Activated naive CD8-positive, alpha-beta T cell treated with anti-CD3 and anti-CD28 coated beads, Interleukin-2, amount 50 U/mL, for 16 hours (primary cell): ENCODE measurements at regions not wholly inside any gene's neighbourhood (a gene's known extent, or its start where the extent isn't known, plus 50 kb on each side); places are given as distances from the start of the nearest gene placed in this dataset.

ENCODE experiments used
- DNase-seq: peaks from one replicate; pipeline ENCODE4 v3.0.0-alpha.2; 2020; ENCODE audit warnings: low read depth, low spot score

DNA sequence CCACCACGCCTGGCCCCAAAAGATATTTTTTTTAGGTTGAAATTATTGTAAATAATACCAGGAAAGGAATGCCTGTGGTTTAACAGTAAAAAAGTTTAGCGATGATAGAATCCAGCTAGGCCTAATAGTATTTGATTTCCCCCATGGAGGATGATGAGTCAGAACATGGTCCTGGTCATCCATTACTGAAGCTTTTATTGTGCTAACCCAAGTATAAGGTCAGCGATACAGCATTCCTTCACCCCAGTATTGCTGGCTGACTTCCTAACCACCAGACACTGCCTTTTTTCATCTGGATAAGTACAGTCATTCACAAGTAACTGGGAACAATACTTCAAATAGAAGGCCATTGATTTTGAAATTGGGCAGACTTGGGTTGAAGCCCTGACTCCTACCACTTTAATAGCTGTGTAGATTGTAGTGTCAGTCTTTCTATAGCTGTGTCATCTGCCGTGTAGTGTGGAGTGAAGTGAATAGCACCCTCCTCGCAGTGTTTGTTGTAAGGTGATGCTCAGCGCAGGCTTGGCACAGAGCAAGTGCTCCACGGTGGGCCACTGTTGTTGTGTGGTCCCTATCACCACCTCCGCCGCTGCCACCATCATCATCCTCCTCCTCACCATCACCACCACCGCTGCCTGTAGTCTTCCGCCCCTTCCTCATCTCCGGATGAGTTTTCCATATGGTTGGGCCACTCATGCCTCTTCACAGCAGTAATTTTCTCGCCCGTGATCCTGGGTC, 436.0 kb upstream of the TPM1 start:
- DNase-seq, result no peak

DNA sequence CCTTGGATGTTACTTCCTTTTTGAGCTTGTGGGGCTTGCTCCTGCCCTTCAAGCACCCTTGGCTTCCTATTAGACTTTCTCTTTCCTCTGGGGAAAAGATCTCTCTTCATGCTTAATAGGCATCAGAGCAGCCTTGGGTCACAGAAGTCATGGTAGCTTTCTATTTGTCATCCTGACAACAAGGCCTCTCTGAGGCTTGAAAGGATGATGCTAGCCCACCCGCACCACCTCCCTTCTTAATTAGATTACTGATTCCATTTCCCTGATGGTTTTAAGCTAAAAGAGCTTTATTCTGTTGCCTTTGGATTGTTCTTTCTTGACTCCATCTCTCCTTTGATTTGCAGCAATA, 435.5 kb upstream of the TPM1 start:
- no peak for DNase-seq

DNA sequence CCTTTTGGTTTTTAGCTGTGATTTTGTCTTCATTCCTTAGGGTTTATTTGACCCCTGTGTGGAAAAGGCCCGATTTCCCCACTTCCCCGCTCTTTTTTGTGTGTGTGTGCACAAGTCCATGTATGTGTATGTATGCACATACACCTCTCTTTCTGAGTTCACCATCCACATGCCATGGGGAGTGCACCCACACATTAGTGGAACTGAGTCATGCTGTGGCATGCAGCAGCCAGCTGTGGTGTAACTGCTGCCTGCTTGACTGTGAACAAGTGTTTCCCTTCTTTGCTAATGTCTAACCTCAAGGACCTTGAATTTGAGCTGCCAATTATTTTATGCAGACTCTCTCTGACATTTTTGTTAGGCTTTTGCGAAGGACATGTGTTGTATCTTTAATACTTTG, 434.9 kb upstream of the TPM1 start:
- no peak for DNase-seq

DNA sequence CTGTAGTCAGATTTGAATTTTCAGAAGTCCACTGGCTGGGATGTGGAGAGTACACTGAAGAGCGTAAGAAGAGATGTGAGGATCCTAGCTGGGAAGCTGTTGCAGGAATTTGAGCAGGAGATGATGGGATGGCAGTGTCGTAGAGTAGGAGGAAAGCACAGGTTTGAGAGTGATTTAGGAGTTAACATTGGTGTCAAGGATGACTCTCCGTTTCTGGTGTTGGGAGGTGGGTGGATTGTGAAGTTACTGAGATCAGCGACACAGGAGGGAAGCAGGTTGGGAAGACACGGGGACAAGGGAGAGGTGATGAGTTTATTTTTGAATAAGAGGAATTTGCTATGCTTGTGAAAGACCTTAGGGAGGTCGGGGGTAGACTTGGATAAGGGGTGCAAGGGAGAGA, 434.2 kb upstream of the TPM1 start:
- DNase-seq, result no peak

DNA sequence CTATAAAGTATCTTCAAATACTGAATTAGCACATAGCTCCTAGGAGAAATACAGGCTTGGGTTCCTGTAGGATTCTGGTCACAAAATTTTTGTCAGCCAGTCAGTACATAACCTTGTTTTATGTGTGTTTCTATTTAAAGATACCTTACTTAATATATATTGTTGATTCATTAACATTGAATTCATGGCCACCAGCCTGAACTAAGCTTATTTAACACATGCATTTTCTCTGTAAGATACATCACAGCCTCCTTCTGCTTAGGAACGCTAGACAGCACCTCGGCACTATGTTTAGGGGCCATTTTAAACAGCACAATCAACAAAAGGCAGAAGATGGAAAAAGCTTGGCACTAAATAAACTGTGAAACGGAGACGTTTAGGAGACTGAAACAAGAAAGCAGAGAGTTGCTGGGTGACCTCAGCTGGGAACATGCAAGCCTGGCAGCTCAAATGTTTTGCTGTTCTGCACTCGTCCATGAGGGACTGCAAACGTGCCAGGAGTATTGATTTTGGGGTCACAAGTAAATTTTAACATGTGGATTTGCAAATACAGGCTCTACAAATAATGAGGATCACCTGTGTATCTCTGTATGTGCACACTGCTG, 432.2 kb upstream of the TPM1 start:
- no peak for DNase-seq

DNA sequence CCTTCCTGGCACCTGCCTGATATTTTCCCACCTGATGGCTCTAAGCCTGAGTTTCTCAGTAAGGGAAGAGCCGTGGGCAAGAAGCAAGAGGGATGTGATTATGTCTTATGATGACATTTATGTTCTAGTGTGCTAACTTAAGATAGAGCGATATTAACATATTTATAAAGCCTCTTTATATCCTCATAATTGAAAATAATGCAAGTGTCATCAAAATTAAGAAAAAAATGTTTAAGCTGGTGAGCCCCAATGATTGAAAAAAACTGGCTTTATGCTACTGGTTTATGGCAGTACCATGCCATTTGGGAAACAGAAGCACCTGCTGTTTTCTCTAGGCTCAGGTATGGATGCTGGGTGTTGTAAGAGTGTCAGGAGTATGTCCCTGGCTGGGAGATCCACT, 431.5 kb upstream of the TPM1 start:
- DNase-seq, result no peak

DNA sequence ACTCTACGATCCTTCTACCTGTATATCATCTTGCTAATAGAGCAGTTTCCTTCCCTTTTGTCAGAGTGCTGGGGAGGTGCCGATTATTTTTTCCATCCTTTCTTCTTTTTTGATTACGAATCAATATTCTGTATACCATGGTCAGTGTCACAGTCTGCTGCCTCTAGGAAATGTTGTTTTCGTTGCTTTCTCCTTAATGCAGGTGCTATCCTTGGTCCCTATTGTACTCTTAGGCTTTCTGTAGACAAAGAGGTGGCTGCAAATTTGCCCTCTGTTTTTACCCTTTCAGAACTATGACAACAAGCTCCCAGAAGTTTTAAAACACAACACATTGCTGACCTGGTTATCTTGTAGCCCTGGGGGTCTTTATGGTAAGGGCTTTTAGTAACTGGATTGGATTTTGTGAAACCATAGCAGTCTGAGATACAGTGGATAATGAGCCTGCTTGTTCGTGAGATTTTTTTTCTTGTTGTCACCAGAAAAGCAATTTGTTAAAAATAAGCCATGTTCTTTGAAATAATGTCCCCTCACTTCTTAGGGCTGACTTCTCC, 430.3 kb upstream of the TPM1 start:
- DNase-seq, result no peak

DNA sequence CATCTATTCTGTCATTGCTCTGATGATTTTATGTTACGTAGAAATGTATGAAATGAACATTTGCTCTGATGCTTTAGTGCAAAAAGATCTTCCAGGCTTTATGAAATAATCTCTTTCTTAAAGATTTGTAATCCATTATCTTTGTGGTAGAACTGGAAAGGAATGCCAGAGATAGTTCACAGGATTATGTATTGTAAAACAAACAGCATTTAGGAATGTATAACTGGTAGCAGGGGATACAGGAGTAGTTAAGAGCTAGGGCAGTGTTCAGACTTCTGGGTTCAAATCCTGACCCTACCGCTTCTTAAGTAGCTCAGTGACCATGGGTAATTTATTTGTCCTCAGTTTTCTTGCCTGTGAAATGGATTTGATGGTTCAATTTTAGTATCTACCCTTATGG, 429.8 kb upstream of the TPM1 start:
- DNase-seq, result no peak

DNA sequence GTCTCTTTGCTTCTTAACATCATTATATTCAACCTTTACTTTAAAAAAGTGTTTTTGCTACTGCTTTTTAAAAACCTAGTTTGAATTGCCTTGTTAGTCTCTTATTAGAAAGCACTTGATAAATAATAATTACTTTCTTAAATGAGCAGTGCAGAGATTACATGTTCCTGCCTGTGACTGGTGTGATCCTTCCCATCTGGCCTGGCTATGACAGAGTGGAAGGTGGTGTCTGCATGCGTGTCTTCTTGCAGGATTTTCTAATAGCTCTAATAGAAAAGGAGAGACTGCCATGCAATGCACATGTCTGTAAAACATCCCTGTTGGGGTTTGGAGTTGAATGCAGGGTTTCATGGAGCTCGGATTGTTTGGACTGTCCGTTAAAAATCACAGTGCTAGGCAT, 425.8 kb upstream of the TPM1 start:
- DNase-seq, result no peak

DNA sequence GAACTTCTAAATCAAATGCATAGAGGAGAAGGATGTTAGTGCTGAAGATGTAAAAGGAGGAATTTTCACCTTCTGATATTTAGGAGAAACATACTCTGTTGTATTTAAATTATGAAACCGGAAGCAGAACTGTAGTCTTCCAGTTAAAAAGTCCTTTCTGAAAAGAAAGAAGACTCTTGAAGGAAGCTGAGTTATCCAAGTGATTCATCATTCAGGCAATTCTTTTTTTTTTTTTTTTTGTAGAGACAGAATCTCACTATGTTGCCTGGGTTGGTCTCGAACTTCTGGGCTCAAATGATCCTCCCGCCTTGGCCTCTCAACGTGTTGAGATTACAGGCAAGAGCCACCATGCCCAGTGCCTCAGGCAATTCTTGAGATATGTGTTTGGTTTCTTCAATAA, 424.8 kb upstream of the TPM1 start:
- DNase-seq, result no peak

DNA sequence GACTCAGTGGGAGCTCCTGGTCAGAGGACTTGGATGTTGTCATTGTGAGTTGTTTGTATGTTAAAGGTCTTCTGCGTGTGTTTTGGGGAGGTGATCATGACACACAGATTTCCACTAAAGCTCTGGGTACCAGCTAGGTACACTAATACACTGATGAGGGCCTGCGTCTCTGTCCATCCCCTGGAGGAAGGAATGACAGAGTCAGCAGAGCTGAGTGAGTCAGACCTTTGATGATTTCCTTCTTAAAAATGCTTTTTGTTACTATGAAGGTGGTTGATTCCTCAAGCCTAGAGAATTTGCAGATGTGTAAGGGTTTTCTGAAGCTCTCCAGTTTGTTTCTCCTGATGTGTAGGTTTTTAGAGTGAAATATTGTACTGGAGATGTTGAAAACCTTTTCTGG, 424.1 kb upstream of the TPM1 start:
- DNase-seq, result no peak

DNA sequence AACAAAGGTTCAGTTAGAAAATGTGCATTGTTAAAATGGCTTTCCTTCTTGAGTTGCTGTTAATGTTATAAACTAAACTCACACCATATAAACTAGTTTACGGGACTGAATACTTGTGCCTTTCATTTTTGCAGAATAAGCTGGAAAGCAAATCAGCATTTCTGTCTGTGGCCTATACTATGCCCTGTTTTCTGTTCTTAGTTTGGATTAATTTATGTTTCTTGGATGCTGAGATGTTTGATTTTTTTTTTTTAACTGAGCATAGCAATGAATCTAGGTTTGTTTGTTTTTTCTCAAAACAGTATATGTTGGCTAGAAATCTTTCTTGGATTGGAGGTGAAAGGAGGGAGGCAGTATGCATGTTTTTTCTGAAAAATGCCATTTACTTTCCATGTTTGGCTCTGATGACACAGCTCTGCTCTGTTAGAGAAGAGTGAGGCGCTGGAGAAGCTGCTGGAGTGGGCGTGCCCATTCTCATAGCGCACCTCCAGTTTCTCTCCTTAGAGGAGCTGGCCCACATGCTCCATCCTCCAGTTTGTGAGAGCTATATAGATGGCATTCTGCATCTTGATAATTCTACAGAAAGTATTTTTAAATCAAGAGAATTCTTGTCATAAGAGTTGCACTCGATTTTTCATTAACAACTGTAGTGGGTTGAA, 423.6 kb upstream of the TPM1 start:
- no peak for DNase-seq

DNA sequence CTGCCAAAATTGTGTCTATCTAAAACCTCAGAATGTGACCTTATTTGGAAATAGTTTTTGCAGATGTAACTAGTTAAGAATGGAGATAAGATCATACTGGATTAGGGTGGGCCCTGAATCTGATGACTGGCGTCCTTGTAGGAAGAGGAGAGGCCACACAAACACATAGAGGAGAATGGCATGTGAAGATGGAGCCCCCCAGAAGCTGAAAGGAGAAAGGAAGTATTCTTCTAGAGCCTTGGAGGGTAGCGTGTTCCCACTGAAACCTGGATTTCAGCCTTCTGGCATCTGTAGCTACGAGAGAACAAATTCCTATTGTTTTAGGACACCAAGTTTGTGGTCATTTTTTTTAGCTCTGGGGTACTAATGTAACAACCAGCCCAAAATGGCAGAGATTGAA, 423.0 kb upstream of the TPM1 start:
- DNase-seq, result no peak

DNA sequence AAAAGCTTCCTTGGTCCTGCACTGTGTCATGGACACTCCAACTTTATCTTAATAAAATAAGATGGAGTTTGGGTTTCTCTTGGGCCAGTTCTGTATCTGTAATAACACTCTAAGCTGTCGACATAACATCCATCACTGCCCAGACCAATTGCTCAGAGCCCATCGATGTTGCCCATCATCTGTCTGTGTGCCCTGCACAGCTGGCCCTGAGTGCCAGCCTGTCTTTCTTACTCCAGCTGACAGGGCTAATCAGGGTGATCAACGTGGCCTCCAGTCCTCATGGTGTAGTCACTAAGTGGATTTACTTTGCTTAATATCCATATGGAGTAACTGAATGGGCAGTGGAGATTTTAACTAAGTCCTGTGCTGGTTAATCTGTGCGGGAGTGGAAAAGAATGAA, 419.8 kb upstream of the TPM1 start:
- no peak for DNase-seq

DNA sequence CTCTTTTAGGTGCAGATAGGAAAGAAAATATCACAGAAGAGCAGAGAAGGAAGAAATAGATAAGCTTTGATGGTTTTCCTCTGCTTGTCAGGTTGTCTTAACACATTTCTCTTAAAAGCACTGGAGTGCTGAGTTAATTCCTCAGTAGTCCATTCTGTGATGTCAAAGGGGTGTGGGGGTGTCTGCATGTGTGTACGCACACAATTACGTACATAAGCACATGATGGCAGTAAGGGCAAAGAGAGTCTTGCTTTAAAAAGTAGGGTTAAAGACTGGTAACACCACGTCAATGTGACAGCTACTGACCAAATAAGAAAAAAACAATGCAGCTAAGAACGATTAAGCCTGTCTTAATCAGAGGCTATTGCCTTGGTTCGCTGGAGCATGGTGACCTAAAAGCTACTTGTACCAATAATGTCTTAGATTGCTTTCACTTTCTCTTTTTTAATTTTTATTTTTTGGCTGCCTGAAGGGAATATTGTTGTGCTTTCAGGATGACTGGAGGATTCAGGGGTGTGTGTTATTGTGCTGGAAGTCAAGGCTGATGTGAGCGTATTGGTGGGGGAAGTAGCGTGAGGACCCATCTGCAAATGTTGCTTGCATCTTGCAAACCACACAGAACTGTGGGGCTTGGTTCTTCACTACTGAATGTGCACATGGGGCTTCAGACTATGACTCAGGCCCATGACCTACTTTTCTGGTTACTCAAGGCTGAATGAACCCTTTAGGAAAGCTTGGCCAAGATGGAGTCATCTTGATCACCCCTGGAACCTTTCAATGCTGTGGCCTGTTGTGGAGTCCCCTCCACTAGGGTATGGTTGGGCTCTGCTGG, 417.8 kb upstream of the TPM1 start:
- DNase-seq, result no peak

DNA sequence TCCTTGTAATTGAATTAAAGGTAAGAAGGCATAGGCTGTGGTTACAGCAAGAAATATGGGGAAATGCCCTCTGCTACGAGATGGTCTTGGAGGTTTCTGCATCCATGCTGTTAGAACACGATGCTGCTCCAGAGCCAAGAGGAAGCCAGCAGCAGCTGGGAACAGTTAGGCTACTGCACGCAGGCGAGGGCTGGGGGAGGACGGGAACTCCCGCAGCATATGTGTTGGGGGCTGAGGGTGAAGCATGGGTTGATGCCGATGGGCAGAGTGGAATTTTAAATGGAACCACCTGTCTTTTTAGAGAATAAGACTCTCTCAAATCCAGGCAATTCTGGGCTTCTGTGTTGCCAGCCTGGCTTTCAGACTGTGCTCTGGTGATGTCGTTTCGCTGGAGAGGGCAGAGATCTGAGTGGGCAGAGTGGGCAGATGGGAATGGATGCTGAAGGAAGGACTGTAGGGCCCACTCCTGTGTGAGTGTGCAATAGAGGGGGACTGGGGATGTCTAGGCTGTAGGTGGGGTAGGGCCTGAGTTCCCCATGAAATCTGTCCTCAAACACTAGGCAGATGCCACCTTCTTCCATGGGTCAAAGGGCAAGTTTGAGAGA, 417.0 kb upstream of the TPM1 start:
- no peak for DNase-seq

DNA sequence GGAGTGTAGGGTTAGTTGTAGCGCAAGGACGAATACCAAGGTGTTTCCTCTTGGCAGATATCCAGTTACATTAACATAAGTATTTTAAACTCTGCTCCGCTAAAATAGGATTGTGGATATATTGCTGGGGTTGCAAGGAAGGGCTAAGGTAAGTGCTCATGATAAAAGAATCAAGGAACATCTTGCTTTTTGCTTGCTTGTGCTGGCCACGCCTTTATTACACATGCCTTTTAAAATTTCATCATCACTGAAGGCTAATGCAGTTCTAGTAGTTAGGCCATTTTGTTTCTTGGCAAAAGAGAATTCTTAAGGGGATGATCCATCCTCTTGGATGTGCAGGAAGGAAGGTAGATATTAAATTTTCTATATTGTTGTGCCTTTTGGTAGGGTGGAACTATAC, 415.6 kb upstream of the TPM1 start:
- DNase-seq, result no peak

DNA sequence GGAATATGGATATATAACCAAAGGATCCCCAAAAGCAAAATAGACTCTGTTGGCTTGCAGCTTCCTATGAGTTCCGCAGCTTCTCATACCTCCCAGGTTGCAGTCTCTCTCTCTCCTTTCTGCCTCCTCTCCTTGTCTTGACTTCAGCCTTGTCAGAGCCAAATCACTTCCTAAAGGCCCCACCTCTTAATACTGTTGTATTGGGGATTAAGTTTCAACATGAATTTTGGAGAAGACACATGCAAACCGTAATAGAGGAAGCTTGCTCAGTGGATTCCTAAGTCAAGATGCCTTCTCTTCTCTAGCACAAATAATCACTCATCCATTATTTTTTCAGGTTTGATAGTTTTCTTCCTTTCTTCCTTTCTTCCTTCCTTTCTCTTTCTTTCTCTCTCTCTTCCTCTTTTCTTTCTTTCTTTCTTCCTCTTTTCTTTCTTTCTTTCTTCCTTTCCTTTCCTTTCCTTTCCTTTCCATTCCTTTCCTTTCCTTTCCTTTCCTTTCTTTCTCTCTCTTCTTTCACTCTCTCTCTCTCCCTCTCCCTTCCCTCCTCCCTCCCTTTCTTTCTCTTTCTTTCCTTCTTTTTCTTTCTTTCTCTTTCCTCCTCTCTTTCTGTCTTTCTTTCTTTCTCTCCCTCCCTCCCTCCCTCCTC, 411.3 kb upstream of the TPM1 start:
- DNase-seq, result no peak

DNA sequence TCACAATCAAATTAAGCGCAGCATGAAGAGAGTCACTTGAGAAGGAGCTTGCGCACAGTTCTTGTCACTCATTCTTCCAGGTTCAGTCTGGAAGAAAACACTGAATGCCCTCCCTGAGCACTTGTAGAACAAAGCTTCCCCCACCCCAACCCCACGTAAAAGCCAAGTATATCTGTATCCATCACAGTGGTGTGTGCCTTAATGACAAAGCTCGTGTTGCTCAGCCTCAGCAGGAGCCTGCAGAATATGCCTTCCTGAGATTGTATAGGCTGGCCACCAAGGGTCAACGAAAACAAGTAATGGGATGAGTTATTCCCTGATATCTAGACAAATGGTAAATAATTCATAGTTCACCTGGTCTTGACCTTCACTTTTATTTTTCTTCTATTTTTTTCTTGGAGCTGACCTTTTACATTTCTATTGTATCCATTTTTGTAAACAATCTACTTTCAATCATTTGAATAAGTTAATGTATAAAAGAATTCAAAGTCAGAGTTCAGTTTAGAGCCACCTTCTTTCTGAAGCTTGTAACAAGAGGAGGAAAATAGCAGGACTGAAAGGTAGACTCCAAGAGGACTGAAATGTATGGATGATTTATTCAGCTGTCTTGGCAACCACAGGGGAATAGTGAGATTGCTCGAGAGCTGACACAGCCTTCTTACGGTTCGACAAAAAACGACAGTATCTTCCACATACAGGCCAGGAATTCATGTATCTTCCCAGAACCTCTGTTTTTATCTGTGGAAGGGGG, 405.5 kb upstream of the TPM1 start:
- DNase-seq, result no peak

DNA sequence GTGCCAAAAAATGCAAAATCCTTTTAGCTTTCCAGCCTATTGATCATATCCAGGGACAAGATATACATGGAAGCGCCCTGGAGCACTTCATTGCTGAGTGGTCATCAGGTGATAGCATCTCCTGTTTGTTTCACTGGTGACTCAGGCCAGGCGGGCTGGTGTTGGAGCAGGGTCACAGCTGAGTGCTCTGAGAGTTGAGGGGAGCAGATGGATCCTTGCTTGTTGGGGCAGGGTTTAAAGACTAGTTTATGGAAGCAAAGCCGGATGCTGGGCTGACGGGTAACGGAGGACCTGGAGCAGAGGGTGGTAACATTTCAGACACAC, 405.0 kb upstream of the TPM1 start:
- DNase-seq, result no peak
